ENCODE measurements at regions not wholly inside any gene's neighbourhood (a gene's known extent, or its start where the extent isn't known, plus 50 kb on each side); places are given as distances from the start of the nearest gene placed in this dataset.

DNA sequence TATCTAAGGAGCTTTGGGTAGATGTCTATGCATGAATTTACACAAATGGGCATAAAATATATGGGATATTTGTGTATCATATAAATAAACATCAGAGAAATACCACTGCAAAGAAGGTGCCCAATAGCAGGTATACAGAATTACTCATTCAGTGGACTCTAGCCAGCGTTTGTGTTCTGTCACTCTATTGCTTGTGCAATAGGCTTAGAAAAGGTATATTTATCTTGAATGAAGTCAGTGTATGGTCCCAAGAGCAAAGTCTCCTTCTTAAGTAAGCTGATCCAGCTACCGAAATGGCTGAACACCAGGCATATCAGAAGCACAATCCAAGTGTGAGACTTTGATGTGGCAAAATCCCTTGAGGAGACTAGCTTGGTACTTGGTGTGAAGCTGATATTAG is 1058.4 kb downstream of the SORCS1 start:
- DNase-seq (ENCODE audit: low read depth) = no peak
- no peak overlapping the region for H3K4me3 ChIP-seq (ENCODE audit: low read length)
- no peak for TF ChIP-seq CTCF (conservative IDR thresholded peaks at IDR 0.05; ENCODE audit: low read depth, low read length)

DNA sequence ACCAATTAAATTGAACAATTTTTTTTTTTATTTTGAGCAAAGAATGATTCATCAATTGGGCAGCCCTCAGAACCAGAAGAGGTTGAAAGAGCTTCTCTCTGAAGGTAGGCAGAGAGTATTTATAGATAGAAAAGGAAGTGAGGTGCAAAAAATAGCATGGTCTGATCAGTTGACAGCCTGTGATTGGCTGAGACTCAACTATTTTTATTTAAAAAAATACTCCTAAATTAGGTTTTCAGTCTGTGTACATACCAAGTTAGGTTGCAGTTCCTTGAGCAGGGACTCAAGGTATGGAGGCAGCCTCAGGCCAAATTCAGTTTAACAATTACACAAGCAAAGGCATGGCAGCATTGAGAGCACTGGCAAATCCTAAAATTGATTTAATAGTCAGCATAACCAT is 1074.7 kb downstream of the SORCS1 start:
- no peak overlapping the region for H3K4me3 ChIP-seq (ENCODE audit: low read length)
- no peak for TF ChIP-seq CTCF (conservative IDR thresholded peaks at IDR 0.05; ENCODE audit: low read depth, low read length)

GRCh38 chr10:106086391-106086790 is 1078.1 kb downstream of the SORCS1 start:
- TF ChIP-seq CTCF (conservative IDR thresholded peaks at IDR 0.05; ENCODE audit: low read depth, low read length) = no peak
- H3K4me3 ChIP-seq (ENCODE audit: low read length) = no peak overlapping the region
- no peak for DNase-seq (ENCODE audit: low read depth)

More for the DNA sequence above, 1074.7 kb downstream of the SORCS1 start:
- no peak for DNase-seq (ENCODE audit: low read depth)

GRCh38 chr10:106083572-106083971 is 1080.9 kb downstream of the SORCS1 start:
- H3K4me3 ChIP-seq (ENCODE audit: low read length) = no peak overlapping the region
- DNase-seq (ENCODE audit: low read depth) = no peak
- no peak for TF ChIP-seq CTCF (conservative IDR thresholded peaks at IDR 0.05; ENCODE audit: low read depth, low read length)

- no peak for DNase-seq (ENCODE audit: low read depth)
- H3K4me3 ChIP-seq (ENCODE audit: low read length) = no peak overlapping the region
- no peak for TF ChIP-seq CTCF (conservative IDR thresholded peaks at IDR 0.05; ENCODE audit: low read depth, low read length)
Measured at GRCh38 chr10:106082865-106083264, 1081.6 kb downstream of the SORCS1 start.

DNA sequence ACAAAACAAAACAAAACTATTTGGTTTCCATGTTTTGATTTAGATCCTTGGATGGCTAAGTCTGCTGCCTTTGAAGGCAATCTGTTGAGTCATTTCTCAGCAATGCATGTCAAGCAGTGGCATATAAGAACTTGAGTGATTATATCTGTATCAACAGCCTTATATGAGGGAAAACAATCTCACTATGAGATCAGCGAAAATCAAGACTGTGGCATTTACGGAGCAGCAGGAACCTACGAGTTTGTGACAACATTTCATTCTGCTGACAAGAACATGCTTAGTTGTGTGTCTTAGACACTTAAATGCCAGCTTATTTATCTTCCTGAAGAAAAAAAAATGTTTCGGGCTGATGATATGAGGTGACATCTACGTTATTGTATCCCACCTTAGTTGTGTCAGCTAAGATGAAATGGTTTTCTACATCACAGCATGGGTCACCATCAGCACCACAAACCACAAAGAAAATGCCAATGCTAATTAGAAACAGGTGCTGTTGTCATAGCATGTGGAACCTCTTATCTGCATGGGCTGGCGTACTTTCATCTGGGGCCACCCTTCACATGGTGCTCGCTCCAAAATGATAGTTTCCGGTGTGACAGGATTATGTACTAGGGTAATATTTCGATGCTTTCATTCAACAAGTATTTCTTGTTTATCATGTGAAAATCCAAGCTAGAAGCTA is 1085.5 kb downstream of the SORCS1 start:
- no peak overlapping the region for H3K4me3 ChIP-seq (ENCODE audit: low read length)
- DNase-seq (ENCODE audit: low read depth) = peak; percentile 16
- no peak for TF ChIP-seq CTCF (conservative IDR thresholded peaks at IDR 0.05; ENCODE audit: low read depth, low read length)

DNA sequence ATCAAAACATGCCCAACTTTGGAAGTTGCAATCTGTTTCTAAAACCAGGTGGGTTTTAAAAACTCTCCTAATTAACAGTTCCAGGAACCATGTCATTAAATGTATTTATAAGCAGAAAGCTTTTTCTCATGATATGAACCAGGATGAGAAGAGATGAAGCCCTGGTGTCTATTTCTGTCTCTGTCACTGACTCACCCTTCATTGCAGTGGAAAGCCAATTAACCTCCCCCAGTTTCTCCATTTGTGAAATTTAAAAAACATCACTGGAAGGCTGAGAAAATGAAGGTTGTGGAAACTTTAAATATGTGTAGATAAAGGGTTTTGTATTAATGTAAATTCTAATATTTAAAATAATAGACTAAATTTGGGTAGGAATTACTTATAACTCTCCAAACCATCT is 1088.0 kb downstream of the SORCS1 start:
- DNase-seq (ENCODE audit: low read depth) = no peak
- TF ChIP-seq CTCF (conservative IDR thresholded peaks at IDR 0.05; ENCODE audit: low read depth, low read length) = no peak
- no peak overlapping the region for H3K4me3 ChIP-seq (ENCODE audit: low read length)

All from retinal pigment epithelial cell (primary cell).